Fibroblast of skin of right biceps (primary cell): ENCODE measurements at regions not wholly inside any gene's neighbourhood (a gene's known extent, or its start where the extent isn't known, plus 50 kb on each side); places are given as distances from the start of the nearest gene placed in this dataset.

Experiments used
- DNase-seq: peaks from one replicate; pipeline ENCODE4 v3.0.0-alpha.2; 2013

- no peak for DNase-seq
Observed at GRCh38 chrX:36436361-36436760, 516.8 kb downstream of the CFAP47 start.

DNA sequence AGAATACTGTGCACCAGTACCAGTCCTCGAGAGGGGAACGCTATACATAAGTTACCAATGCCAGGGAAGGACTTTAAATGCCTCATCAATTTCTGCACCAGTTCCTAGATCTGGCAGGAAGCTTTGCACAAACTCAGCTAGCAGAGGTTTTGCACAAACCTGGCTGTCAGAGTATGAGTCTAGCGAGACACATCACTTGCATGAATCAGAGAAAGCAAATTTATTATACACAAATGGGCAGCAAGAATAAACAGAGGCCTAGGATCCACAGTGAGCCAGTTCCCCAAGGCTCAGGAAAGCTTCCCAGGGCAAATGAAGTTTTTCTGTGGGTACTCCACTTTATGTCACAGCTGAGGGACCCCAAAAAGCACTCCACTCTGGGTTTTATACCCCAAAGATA, 523.5 kb downstream of the CFAP47 start:
- DNase-seq: no peak

GRCh38 chrX:36445566-36445965, 526.0 kb downstream of the CFAP47 start:
- DNase-seq: no peak

DNA sequence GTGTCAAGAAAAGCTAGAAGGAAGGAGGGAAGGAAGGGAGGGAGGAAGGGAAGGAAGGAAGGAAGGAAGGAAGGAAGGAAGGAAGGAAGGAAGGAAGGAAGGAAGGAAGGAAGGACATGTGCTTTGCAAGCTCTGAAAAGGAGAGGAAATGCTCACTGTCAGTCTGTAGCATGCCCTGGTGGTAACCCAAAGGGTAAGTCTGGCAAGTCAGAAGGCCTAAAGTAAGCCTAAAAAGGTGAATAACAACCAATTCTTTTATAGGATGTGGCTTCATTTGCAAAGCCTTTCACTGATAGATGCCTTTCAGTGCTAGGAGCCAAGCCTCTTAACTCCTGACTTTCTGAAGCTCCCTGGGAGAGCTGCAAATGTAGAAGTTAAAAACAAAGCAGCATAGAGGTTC, 542.6 kb downstream of the CFAP47 start:
- DNase-seq: no peak

- DNase-seq: no peak
Observed at GRCh38 chrX:36480441-36480990, 527.6 kb upstream of the FAM47C start.

GRCh38 chrX:36501169-36501702, 506.9 kb upstream of the FAM47C start:
- DNase-seq: no peak

DNA sequence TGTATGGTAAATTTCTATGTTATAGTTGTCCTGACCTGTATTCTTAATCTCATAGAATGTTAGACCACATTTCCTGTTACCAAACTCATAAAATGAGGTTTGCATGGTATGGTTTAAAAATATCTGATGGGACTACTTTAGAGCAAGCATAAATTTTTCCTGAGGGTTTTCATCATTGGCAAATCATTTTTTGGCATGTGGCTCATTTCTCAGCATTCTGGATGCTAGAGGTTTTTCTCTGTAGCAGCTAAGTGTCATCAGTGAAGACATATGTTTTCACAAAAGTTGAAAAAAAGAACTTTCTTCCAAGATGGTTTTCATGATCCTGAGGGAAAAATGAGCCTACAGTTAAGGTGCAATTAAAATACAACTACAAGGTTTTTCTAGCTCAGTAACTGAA, 503.5 kb upstream of the FAM47C start:
- no peak for DNase-seq

- no peak for DNase-seq
Observed at GRCh38 chrX:36508042-36508441, 500.1 kb upstream of the FAM47C start.

DNA sequence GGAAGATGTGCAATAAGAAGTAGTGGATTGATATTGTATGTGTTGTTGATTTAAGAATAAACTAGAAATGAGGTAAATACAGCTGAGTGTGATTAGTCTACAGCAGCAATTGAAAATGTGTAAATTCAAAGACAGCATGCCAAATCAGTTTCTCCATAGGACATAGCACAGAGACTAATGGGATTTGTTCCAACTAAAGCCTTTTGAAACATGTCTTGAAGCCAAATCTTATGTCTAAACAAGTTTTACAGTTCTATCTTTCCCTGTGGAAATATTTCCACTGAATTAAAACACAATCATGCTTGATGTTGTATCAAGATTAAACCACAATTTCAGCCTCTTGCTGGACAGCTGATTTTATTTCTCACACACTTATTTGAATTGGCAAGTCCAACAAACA, 497.4 kb upstream of the FAM47C start:
- no peak for DNase-seq

DNA sequence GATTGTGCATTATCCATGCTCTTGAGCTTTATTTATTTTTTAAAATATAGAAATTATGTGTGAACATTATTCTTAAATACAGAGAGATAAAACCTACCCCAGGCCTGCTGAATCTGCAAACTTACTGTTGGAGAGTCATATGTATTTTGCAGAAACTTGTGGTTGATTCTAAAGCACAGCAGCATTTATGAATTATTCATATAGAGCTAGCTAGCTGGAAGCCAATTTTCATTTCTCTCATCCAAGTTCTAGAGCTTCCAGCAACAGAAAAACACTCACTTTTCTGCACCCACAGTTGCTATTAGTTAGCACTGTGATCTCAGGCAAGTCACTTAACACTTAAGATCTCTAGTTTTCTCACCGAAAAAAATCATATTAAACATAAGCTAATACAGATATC, 479.5 kb upstream of the FAM47C start:
- DNase-seq: no peak

DNA sequence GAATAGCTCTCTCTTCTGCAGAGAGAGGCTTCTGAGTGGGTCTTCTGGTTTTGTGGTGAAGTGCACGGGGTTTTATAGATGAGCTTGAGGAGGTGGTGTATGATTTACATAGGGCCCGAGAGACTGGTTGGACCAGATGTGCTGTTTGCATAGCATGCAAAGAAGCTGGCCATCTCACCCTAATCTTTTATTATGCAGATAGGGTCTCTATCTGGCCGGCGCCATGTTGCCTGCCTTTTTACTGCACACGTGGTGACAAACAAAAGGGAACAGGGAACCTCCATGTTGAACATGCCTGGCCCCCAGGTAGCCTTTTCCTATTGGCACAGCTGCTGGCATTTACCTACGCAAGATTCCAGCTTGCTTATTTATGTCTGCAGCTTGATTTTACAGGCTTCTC, 473.3 kb upstream of the FAM47C start:
- DNase-seq: no peak

- no peak for DNase-seq
Observed at GRCh38 chrX:36543499-36543898, 464.7 kb upstream of the FAM47C start.

- DNase-seq: no peak
Observed at GRCh38 chrX:36562986-36563385, 445.2 kb upstream of the FAM47C start.

DNA sequence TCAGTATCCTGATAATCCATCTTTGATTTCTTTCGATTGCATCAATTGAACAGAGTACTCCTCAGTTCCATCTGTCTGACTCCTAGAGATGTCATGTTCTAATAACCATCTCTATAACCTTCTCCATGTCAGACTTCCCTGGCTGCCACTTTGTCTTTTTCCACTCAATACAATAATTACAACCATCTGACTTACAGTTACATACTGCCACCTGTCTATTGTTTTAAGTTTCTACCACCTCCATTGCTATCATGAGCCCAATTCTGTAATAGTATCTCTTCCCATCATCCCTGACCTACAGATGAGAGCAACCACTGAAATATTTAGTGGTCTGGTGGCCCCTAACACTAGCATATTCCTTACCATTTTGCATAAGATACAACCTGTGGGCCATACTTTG, 439.2 kb upstream of the FAM47C start:
- DNase-seq: no peak

GRCh38 chrX:36573720-36574119, 434.4 kb upstream of the FAM47C start:
- no peak for DNase-seq

DNA sequence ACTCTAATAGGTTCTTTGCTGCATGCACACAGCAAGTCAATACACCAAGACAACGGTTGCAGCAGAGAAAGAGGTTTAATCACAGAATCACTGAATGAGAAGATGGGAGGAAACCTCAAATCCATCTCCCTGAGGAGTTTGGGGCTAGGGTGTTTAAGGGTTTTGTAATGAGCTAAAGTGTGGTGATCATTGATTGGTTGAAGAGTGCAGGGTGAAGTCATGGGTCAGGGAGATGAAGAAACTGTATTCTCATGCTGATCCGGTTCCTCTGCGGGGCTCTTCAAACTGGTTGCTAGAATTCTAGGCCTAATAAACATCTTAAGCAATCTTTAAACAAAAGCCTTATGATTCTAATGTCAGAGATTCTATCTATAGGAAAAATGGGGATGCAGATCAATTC, 432.5 kb upstream of the FAM47C start:
- no peak for DNase-seq

- DNase-seq: no peak
Observed at GRCh38 chrX:36577006-36577405, 431.2 kb upstream of the FAM47C start.

DNA sequence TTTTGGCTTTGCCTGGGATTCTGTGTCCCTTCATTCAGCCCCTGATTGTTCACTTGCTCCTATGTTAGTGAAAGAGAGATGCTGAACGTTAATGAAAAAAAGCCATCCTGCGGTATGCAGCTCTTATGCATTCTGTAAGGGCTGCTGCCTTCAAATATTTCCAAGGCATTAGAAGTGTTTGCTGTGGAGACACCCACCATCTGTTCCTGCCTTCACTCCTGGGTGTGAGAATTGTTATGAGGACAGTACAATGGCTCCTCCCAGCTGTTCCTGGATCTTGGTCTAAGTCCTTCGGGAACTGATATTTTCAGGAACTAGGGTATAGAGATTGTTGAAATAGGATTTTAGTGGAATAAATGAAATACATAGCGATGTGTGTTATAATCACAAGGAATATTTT, 427.1 kb upstream of the FAM47C start:
- DNase-seq: no peak

DNA sequence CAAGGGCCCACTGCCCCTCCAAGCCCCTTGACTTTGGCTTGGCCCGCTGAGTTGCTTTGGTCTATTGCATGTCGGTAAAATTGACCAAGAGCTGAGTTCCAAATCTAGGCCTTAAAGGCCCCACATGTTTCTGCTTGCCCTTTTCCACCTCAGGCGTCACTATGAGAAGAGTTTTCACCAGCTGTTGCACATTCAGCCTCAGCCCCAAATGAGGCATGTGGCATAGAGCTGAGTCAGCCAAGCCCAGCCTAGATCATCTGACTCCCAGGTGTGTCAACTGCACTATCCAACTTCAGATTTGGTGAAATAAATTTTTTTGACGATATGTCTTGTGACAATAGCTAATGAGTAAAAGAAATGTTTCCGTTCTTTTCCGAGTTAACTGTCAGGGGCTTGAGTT, 424.5 kb upstream of the FAM47C start:
- DNase-seq: no peak

- DNase-seq: no peak
Observed at GRCh38 chrX:36609616-36610585, 398.3 kb upstream of the FAM47C start.

- no peak for DNase-seq
Observed at GRCh38 chrX:36626898-36627297, 381.3 kb upstream of the FAM47C start.

- no peak for DNase-seq
Observed at GRCh38 chrX:36640232-36640631, 367.9 kb upstream of the FAM47C start.

DNA sequence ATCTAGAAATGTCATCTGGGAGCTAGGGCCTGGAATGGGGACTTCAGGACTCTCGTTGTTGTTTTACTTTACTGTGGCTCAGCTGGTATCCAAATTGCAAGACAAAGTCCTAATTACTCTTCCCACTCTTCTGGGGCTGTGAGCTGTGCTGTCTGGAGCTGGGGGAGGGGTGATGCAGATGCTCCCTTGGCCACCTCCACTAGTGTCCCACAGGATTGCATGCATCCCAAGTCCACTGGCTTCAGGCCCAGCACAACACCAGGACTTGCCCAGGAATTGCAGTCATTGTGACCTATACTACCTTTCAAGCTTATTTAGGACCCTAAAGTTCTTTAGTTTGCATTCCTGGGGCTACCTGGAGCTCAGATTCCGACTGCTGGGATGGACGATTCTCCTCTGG, 366.1 kb upstream of the FAM47C start:
- DNase-seq: no peak

DNA sequence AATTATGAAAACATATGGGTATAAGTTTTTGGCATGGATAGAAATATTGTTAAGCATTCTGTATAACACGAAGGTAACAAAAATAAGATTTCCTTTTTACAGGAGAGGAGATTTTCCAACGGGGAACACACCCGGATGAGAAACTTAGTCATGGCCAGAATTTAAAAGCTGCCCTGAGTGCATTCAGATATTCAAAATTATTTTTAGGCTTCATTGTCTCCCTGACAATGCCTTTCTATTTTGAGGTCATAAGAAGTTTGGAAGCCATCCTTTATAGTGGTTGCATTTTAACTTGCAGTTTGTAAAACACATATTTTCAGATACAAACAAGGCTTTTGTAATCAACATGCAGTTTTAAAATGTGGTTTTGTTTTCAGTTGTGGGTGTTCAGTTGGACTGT, 357.5 kb upstream of the FAM47C start:
- no peak for DNase-seq
